ENCODE measurements at regions not wholly inside any gene's neighbourhood (a gene's known extent, or its start where the extent isn't known, plus 50 kb on each side); places are given as distances from the start of the nearest gene placed in this dataset.

GRCh38 chr12:20011200-20011599 is 357.1 kb upstream of the PDE3A start:
- H3K36me3 ChIP-seq (ENCODE audit: control insufficient read depth in 1 of 2, insufficient read depth in 2 of 2, low read length in 2 of 2), result no peaks in the 10 kb centered on the region
- CTCF ChIA-PET, result no interaction called here
- H3K27ac ChIP-seq (ENCODE audit: low read depth, low read length), result no peak overlapping the region
- H3K27me3 ChIP-seq (ENCODE audit: insufficient read depth, low read length), result no peaks in the 10 kb centered on the region
- H3K9me3 ChIP-seq (ENCODE audit: control insufficient read depth in 1 of 2, insufficient read depth in 1 of 2, low read depth in 1 of 2, low read length in 2 of 2), result no peaks in the 10 kb centered on the region
- no peaks in the 10 kb centered on the region for H4K20me1 ChIP-seq (ENCODE audit: insufficient read depth)
- BruUV-seq (replicated peaks), result no TSS peak
- intact Hi-C loops (cut with micrococcal nuclease), result no loop called here
- H3K9ac ChIP-seq (ENCODE audit: low read length), result no peak overlapping the region
- no peaks in the 10 kb centered on the region for H3K9me2 ChIP-seq (ENCODE audit: insufficient read depth)
- POLR2A ChIA-PET, result no interaction called here
- ATAC-seq (no peak), DNase-seq (ENCODE audit: low read depth, low spot score) (no peak)
- H3K79me2 ChIP-seq (ENCODE audit: insufficient read depth, low read length), result no peaks in the 10 kb centered on the region
- no peaks in the 10 kb centered on the region for H3K4me1 ChIP-seq (ENCODE audit: control insufficient read depth in 1 of 2, insufficient read depth in 2 of 2, low read length in 2 of 2)
- H3K4me2 ChIP-seq (ENCODE audit: low read length), result no peak overlapping the region
- no peak overlapping the region for H3K4me3 ChIP-seq (replicated peaks in 1 of 2; ENCODE audit: low read depth in 1 of 2, low read length in 2 of 2)
- RAD21 ChIA-PET (ENCODE audit: low non-redundant PET in 1 of 2, low total read pairs in 2 of 2, uncharacterized antibody in 2 of 2, unreplicated experiment in 2 of 2), result no interaction called here
- TF ChIP-seq ZFX (IDR thresholded peaks at IDR 0.05) (no peak), CBX3 (IDR thresholded peaks at IDR 0.05; ENCODE audit: low read depth) (no peak), EZH2phosphoT487 (IDR thresholded peaks at IDR 0.05; ENCODE audit: borderline replicate concordance) (no peak), SIN3A (IDR thresholded peaks at IDR 0.05; ENCODE audit: low read depth) (no peak), POLR2A (IDR thresholded peaks at IDR 0.05; ENCODE audit: borderline replicate concordance, extremely low read depth, insufficient read depth, insufficient read length) (no peak), REST (IDR thresholded peaks at IDR 0.05; ENCODE audit: low read depth) (no peak), POLR2AphosphoS5 (IDR thresholded peaks at IDR 0.05; ENCODE audit: low read depth, low read length) (no peak), EZH2 (IDR thresholded peaks at IDR 0.05) (no peak), RAD21 (IDR thresholded peaks at IDR 0.05; ENCODE audit: low read depth) (no peak), CEBPB (IDR thresholded peaks at IDR 0.05; ENCODE audit: low read depth) (no peak)
- TF ChIP-seq, protein P1, sequence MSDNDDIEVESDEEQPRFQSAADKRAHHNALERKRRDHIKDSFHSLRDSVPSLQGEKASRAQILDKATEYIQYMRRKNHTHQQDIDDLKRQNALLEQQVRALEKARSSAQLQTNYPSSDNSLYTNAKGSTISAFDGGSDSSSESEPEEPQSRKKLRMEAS (IDR thresholded peaks at IDR 0.05), result no peak
- H2AFZ ChIP-seq (ENCODE audit: low read depth, low read length, poor library complexity, severe bottlenecking), result no peak overlapping the region
